ENCODE measurements at regions not wholly inside any gene's neighbourhood (a gene's known extent, or its start where the extent isn't known, plus 50 kb on each side); places are given as distances from the start of the nearest gene placed in this dataset.
"Not testable (repeated sequence)": the region's sequence is repeated elsewhere in the genome, so short reads cannot be mapped to it uniquely, and the experiment has no call there.

- no peak for DNase-seq
Measured at GRCh38 chr10:62669341-62669740, 135.2 kb upstream of the ADO start.

GRCh38 chr10:62671104-62671503 is 133.4 kb upstream of the ADO start:
- no peak for DNase-seq

GRCh38 chr10:62681211-62681940 is 123.1 kb upstream of the ADO start:
- DNase-seq: no peak

GRCh38 chr10:62684911-62685310 is 119.6 kb upstream of the ADO start:
- no peak for DNase-seq

GRCh38 chr10:62687230-62687748 is 117.2 kb upstream of the ADO start:
- no peak for DNase-seq

- DNase-seq: no peak
Measured at GRCh38 chr10:62688971-62689700, 115.4 kb upstream of the ADO start.

- DNase-seq: no peak
Measured at GRCh38 chr10:62689712-62690111, 114.8 kb upstream of the ADO start.

GRCh38 chr10:62690703-62691102 is 113.8 kb upstream of the ADO start:
- DNase-seq: no peak

- DNase-seq: no peak
Measured at GRCh38 chr10:62691336-62691735, 113.2 kb upstream of the ADO start.

- no peak for DNase-seq
Measured at GRCh38 chr10:62692085-62692484, 112.4 kb upstream of the ADO start.

GRCh38 chr10:62693306-62693705 is 111.2 kb upstream of the ADO start:
- DNase-seq: no peak

GRCh38 chr10:62694537-62695126 is 109.9 kb upstream of the ADO start:
- DNase-seq: no peak

- no peak for DNase-seq
Measured at GRCh38 chr10:62696798-62697197, 107.7 kb upstream of the ADO start.

GRCh38 chr10:62699148-62699547 is 105.4 kb upstream of the ADO start:
- no peak for DNase-seq

- DNase-seq: not testable (repeated sequence)
Measured at GRCh38 chr10:62704121-62704520, 100.4 kb upstream of the ADO start.

- DNase-seq: no peak
Measured at GRCh38 chr10:62705789-62706188, 98.7 kb upstream of the ADO start.

GRCh38 chr10:62707810-62708209 is 96.7 kb upstream of the ADO start:
- no peak for DNase-seq

- no peak for DNase-seq
Measured at GRCh38 chr10:62708569-62708968, 96.0 kb upstream of the ADO start.

GRCh38 chr10:62709200-62709599 is 95.3 kb upstream of the ADO start:
- DNase-seq: no peak

GRCh38 chr10:62710182-62710581 is 94.3 kb upstream of the ADO start:
- DNase-seq: no peak

- DNase-seq: no peak
Measured at GRCh38 chr10:62715383-62715782, 89.1 kb upstream of the ADO start.

GRCh38 chr10:62718585-62718984 is 85.9 kb upstream of the ADO start:
- DNase-seq: no peak

GRCh38 chr10:62719061-62719460 is 85.5 kb upstream of the ADO start:
- no peak for DNase-seq

- no peak for DNase-seq
Measured at GRCh38 chr10:62721687-62722086, 82.8 kb upstream of the ADO start.
